K562 (cell line): ENCODE measurements at regions not wholly inside any gene's neighbourhood (a gene's known extent, or its start where the extent isn't known, plus 50 kb on each side); places are given as distances from the start of the nearest gene placed in this dataset.

Experiments
- ATAC-seq: fragments of 200-7000 bp; cut with Tn5 transposase; 3 replicates; pipeline ENCODE4 v1.9.1; 2020; ENCODE audit warnings: moderate library complexity
- BruUV-seq: library from RNA; stranded (reverse); fragments of 400-500 nt; replicated peaks from 2 replicates; lab custom pipeline; 2021; lab: Mats Ljungman, UMichigan
- CTCF ChIA-PET: fragments of 300-600 bp; formaldehyde crosslinking; extraction: SDS; loops from one replicate; lab custom pipeline; 2021; ENCODE audit warnings: low intra/inter-chr PET ratio; lab: Yijun Ruan, JAX
- POLR2A ChIA-PET: fragments of 300-600, 350-650 bp; sonication (Branson Sonifier 250); formaldehyde crosslinking; extraction: SDS; loops from one replicate; lab custom pipeline; 2021; ENCODE audit warnings: antibody characterized with exemption, inconsistent platforms; lab: Yijun Ruan, JAX
- DNase-seq, 4 experiments: peaks; one replicate each; pipeline versions ENCODE4 v3.0.0 to v3.0.0-alpha.2; 2011 to 2018; ENCODE audit warnings: low spot score in 3 of 4, mixed read lengths in 3 of 4; ENCODE audit errors: extremely low read depth in 1 of 4
- FAIRE-seq: peaks from 2 replicates; lab custom pipeline; 2011; peaks lifted over from hg19 to GRCh38; lab: Jason Lieb, UNC
- H2AFZ ChIP-seq: 2 replicates; pipeline ENCODE4 v1.6.0; 2011; ENCODE audit warnings: low read depth, low read length, control low read depth, inconsistent platforms
- H3K27ac ChIP-seq: fragments of 200-600 bp; 3 replicates; pipeline ENCODE4 v1.8.0; 2011; ENCODE audit warnings: low read depth, mild to moderate bottlenecking, control low read depth, inconsistent platforms, low read length, moderate library complexity, mixed read lengths; ENCODE audit errors: extremely low read depth
- H3K27me3 ChIP-seq, 2 experiments: fragments of 300-600 bp in 1 of 2; 2 replicates in 1 of 2; 3 replicates in 1 of 2; pipeline versions ENCODE4 v1.6.0 to v1.8.0; 2011; ENCODE audit warnings: inconsistent platforms in 2 of 2, low read length in 2 of 2, mild to moderate bottlenecking in 1 of 2, mixed read lengths in 1 of 2, moderate library complexity in 1 of 2; ENCODE audit not compliant: control insufficient read depth in 2 of 2, insufficient read depth in 2 of 2
- H3K36me3 ChIP-seq: fragments of 300-600 bp; 3 replicates; pipeline ENCODE4 v1.8.0; 2011; ENCODE audit warnings: mild to moderate bottlenecking, low read length, inconsistent platforms; ENCODE audit not compliant: control insufficient read depth, insufficient read depth
- H3K4me1 ChIP-seq, 2 experiments: fragments of 200-600 bp in 1 of 2; replicated peaks in 1 of 2; 2 replicates in 1 of 2; 3 replicates in 1 of 2; pipeline versions ENCODE4 v1.5.1 to v1.8.0; 2011; ENCODE audit warnings: inconsistent platforms in 2 of 2, low read length in 2 of 2, mild to moderate bottlenecking in 1 of 2, mixed read lengths in 1 of 2, moderate library complexity in 1 of 2; ENCODE audit not compliant: control insufficient read depth in 2 of 2, insufficient read depth in 2 of 2
- H3K4me2 ChIP-seq: 2 replicates; pipeline ENCODE4 v1.6.1; 2011; ENCODE audit warnings: low read length, control low read depth, inconsistent platforms, mixed read lengths; ENCODE audit not compliant: insufficient read depth
- H3K4me3 ChIP-seq: fragments of 200-600 bp; sonication (generic), shearing (Covaris generic); 2 replicates; pipeline ENCODE4 v1.5.1; 2016; ENCODE audit warnings: control low read depth, inconsistent platforms
- H3K79me2 ChIP-seq: fragments of 200-600 bp; 3 replicates; pipeline ENCODE4 v1.8.0; 2011; ENCODE audit warnings: low read length, inconsistent platforms; ENCODE audit not compliant: control insufficient read depth, insufficient read depth
- H3K9ac ChIP-seq, 2 experiments: 2 replicates each; pipeline versions ENCODE4 v1.6.0 to v1.6.1; 2011; ENCODE audit warnings: low read depth in 2 of 2, low read length in 2 of 2, control low read depth in 1 of 2, inconsistent platforms in 1 of 2, mild to moderate bottlenecking in 1 of 2, mixed read lengths in 1 of 2; ENCODE audit not compliant: insufficient read depth in 1 of 2
- H3K9me1 ChIP-seq: one replicate; pipeline ENCODE4 v1.6.0; 2011; ENCODE audit warnings: inconsistent platforms, mild to moderate bottlenecking, low read length, moderate library complexity; ENCODE audit not compliant: control insufficient read depth, insufficient read depth
- H3K9me3 ChIP-seq: replicated peaks from 2 replicates; pipeline ENCODE4 v1.5.1; 2011; ENCODE audit warnings: low read depth, low read length, inconsistent platforms; ENCODE audit not compliant: control insufficient read depth, insufficient read depth
- H4K20me1 ChIP-seq: replicated peaks from 2 replicates; pipeline ENCODE4 v1.6.1; 2011; ENCODE audit warnings: low read length, inconsistent platforms, mixed read lengths; ENCODE audit not compliant: control insufficient read depth, insufficient read depth
- ARID1B ChIP-seq: fragments of 450-650 bp; IDR thresholded peaks from 2 replicates; pipeline ENCODE4 v1.6.1; 2016; ENCODE audit warnings: antibody characterized with exemption, mild to moderate bottlenecking, inconsistent platforms
- ATF3 ChIP-seq, 2 experiments: fragments of 450-650 bp in 1 of 2; sonication (generic) in 1 of 2; formaldehyde crosslinking in 1 of 2; IDR thresholded peaks in 1 of 2; conservative IDR thresholded peaks in 1 of 2; 2 replicates each; pipeline versions ENCODE4 v1.6.1 to v1.8.1; 2016 to 2023; ENCODE audit warnings: mild to moderate bottlenecking in 2 of 2, moderate library complexity in 2 of 2, inconsistent platforms in 1 of 2, missing genetic modification reagents in 1 of 2
- CREB3L1 ChIP-seq: fragments of 450-650 bp; IDR thresholded peaks from 2 replicates; pipeline ENCODE4 v1.6.1; 2014; ENCODE audit warnings: low read depth, mild to moderate bottlenecking, moderate library complexity, borderline replicate concordance
- CSDE1 ChIP-seq, 2 experiments: fragments of 450-650 bp; IDR thresholded peaks; 2 replicates each; pipeline ENCODE4 v1.6.1; 2016; ENCODE audit warnings: mild to moderate bottlenecking in 1 of 2
- DMBX1 ChIP-seq: fragments of 250-450 bp; sonication (Bioruptor Pico); IDR thresholded peaks from 2 replicates; pipeline ENCODE4 v1.8.0; 2022; ENCODE audit warnings: inconsistent platforms, mild to moderate bottlenecking, moderate library complexity, borderline replicate concordance
- ETS2 ChIP-seq: IDR thresholded peaks from 2 replicates; pipeline ENCODE4 v1.6.1; 2016; ENCODE audit warnings: borderline replicate concordance, missing genetic modification characterization, mild to moderate bottlenecking, moderate library complexity, missing compliant biosample characterization; ENCODE audit not compliant: poor library complexity, severe bottlenecking
- FOSL1 ChIP-seq: fragments of 200-800 bp; sonication (Bioruptor generic); conservative IDR thresholded peaks from 2 replicates; pipeline ENCODE4 v1.6.1; 2016; ENCODE audit warnings: missing genetic modification characterization, missing compliant biosample characterization
- FOXJ2 ChIP-seq: fragments of 200-800 bp; sonication (Bioruptor generic); IDR thresholded peaks from 2 replicates; pipeline ENCODE4 v1.6.1; 2016; ENCODE audit warnings: missing genetic modification characterization, missing compliant biosample characterization
- HNRNPK ChIP-seq: fragments of 200-400 bp; formaldehyde crosslinking; IDR thresholded peaks from one replicate; pipeline ENCODE4 v1.6.1; 2018; ENCODE audit warnings: mild to moderate bottlenecking, low read depth, low read length; ENCODE audit not compliant: poor library complexity, severe bottlenecking
- JUNB ChIP-seq: fragments of 450-650 bp; formaldehyde crosslinking; conservative IDR thresholded peaks from 2 replicates; pipeline ENCODE4 v1.4.0; 2020; ENCODE audit warnings: mild to moderate bottlenecking
- KAT8 ChIP-seq: fragments of 450-650 bp; IDR thresholded peaks from 2 replicates; pipeline ENCODE4 v1.6.1; 2016; ENCODE audit warnings: low read depth, mild to moderate bottlenecking
- MLLT1 ChIP-seq, 2 experiments: fragments of 450-650 bp; IDR thresholded peaks; 2 replicates each; pipeline ENCODE4 v1.6.1; 2016
- NCOA2 ChIP-seq, 2 experiments: fragments of 450-650 bp; IDR thresholded peaks; 2 replicates each; pipeline ENCODE4 v1.6.1; 2018; ENCODE audit warnings: mild to moderate bottlenecking in 2 of 2, moderate library complexity in 1 of 2; ENCODE audit not compliant: partially characterized antibody in 2 of 2
- NR2C2 ChIP-seq, 2 experiments: fragments of 200-800 bp in 1 of 2; sonication (Bioruptor generic) in 1 of 2; sonication (generic) in 1 of 2; formaldehyde crosslinking in 1 of 2; IDR thresholded peaks; 2 replicates each; pipeline versions ENCODE4 v1.6.1 to v1.8.0; 2016 to 2022; ENCODE audit warnings: mild to moderate bottlenecking in 1 of 2, missing compliant biosample characterization in 1 of 2, missing genetic modification characterization in 1 of 2, missing genetic modification reagents in 1 of 2
- PPARD ChIP-seq: fragments of 250-450 bp; sonication (Bioruptor Pico); IDR thresholded peaks from 2 replicates; pipeline ENCODE4 v1.8.0; 2022; ENCODE audit warnings: inconsistent platforms, mild to moderate bottlenecking, moderate library complexity
- SMARCA4 ChIP-seq: fragments of 450-650 bp; IDR thresholded peaks from 2 replicates; pipeline ENCODE4 v1.6.1; 2016
- ZBTB1 ChIP-seq: sonication (generic); formaldehyde crosslinking; IDR thresholded peaks from 2 replicates; pipeline ENCODE4 v1.8.1; 2023; ENCODE audit warnings: missing genetic modification reagents, low read depth, mild to moderate bottlenecking, borderline replicate concordance
- ZBTB17 ChIP-seq: fragments of 450-650 bp; formaldehyde crosslinking; IDR thresholded peaks from 2 replicates; pipeline ENCODE4 v1.4.0; 2020; ENCODE audit warnings: mild to moderate bottlenecking
- WGBS: fragments of 100-300 bp; shearing (Covaris generic); methylation state at CpG from one replicate; pipeline ENCODE4 v1.1.6; 2016; ENCODE audit warnings: low coverage, mixed read lengths; ENCODE audit not compliant: insufficient coverage; ENCODE audit errors: missing lambda C conversion rate; 5-methylcytosine and 5-hydroxymethylcytosine counted together
- in situ Hi-C: fragments of 300-500 bp; cut with MboI; formaldehyde crosslinking; loops from 4 replicates; pipeline ENCODE4 v1.15.0; 2018; ENCODE audit warnings: inconsistent platforms, mixed read lengths
- intact Hi-C: fragments of 100-400 bp; cut with micrococcal nuclease; formaldehyde crosslinking; loops from 2 replicates; pipeline ENCODE4 v1.14.2; 2022

- no peaks in the 10 kb centered on the region; a peak in 1 of 5 replicates for H3K4me1 ChIP-seq
- no peak overlapping the region for H3K4me2 ChIP-seq
- DNase-seq: peak in 2 of 4 experiments; percentile 35 to 43
- no peaks in the 10 kb centered on the region for H3K36me3 ChIP-seq
- peak; percentile 77 for ATAC-seq
- no peak for FAIRE-seq
- H3K27me3 ChIP-seq: peaks cover 2 to 16% of the 10 kb centered on the region in 2 experiments; a peak in 4 of 5 replicates
- intact Hi-C loops: no loop called here
- 1% methylated on average over 5 of the region's 5 CpGs for WGBS
- H3K4me3 ChIP-seq: no peak overlapping the region
- H3K9ac ChIP-seq: no peak overlapping the region
- POLR2A ChIA-PET: interaction anchor here (0.8 to 0.9 kb wide), 2 partner anchors 9 to 10 kb away, joined by 3 to 4 read pairs; no protein-coding TSS in a partner anchor
- no TSS peak for BruUV-seq
- in situ Hi-C loops: no loop called here
- CTCF ChIA-PET: no interaction called here
- H3K79me2 ChIP-seq: no peaks in the 10 kb centered on the region
- H3K27ac ChIP-seq: no peak overlapping the region
- no peaks in the 10 kb centered on the region for H3K9me1 ChIP-seq
- no peak overlapping the region for H2AFZ ChIP-seq
- no peaks in the 10 kb centered on the region for H4K20me1 ChIP-seq
- no peaks in the 10 kb centered on the region for H3K9me3 ChIP-seq
- TF ChIP-seq NCOA2 (IDR thresholded peaks at IDR 0.05; ENCODE audit: partially characterized antibody in 2 of 2) (no peak), ZBTB1 (no peak), ATF3 (IDR thresholded peaks at IDR 0.05) (peak; percentile 93), ATF3 (CRISPR knock-in tag; conservative IDR thresholded peaks at IDR 0.05) (no peak), FOXJ2 (no peak), CREB3L1 (no peak), DMBX1 (CRISPR knock-in tag) (no peak), NR2C2 (CRISPR knock-in tag; IDR thresholded peaks at IDR 0.05) (no peak), NR2C2 (tag; IDR thresholded peaks at IDR 0.05) (peak; percentile 42; the same call in 1 of the 2 replicates), ETS2 (tag) (no peak), SMARCA4 (peak; percentile 54; the same call in 1 of the 2 replicates), FOSL1 (tag) (peak; percentile 95), MLLT1 (IDR thresholded peaks at IDR 0.05) (no peak), ZBTB17 (CRISPR knock-in tag) (no peak), KAT8 (no peak), CSDE1 (IDR thresholded peaks at IDR 0.05) (no peak), ARID1B (peak; percentile 51; the same call in 1 of the 2 replicates), HNRNPK (no peak), PPARD (CRISPR knock-in tag) (no peak), JUNB (CRISPR knock-in tag) (peak; percentile 52; the same call in 1 of the 2 replicates)
Observed at GRCh38 chr12:96141216-96141912, 52.8 kb upstream of the ELK3 start.
